ENCODE measurements at regions not wholly inside any gene's neighbourhood (a gene's known extent, or its start where the extent isn't known, plus 50 kb on each side); places are given as distances from the start of the nearest gene placed in this dataset.

DNA sequence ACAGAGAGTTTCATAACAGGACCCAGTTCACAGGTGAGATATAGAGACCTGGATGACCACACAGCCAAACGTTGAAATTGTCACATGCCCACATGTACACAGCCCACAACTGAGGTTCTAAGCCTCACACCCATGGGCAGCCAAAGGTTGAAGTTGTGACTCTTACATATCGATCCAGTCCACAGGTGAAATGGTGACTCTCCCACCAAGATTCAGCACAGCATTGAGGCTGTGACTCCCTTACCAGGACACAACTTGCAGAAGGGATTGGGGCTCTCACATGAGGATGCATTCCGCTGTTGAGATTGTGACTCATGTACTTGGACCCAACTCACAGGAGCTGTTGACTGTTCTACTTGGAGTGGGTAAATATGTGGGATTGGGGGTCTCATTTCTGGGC is 1836.4 kb downstream of the TP53TG3F start:
- Histone ChIP-seq H3K9ac (ENCODE audit: low read length) (no peak overlapping the region), H3K79me2 (ENCODE audit: low read length) (no peaks in the 10 kb centered on the region), H3K36me3 (replicated peaks; ENCODE audit: low read depth, low read length) (no peaks in the 10 kb centered on the region), H3K4me1 (ENCODE audit: low read length) (no peaks in the 10 kb centered on the region), H3K4me3 (ENCODE audit: low read length) (no peak overlapping the region), H3K4me2 (ENCODE audit: low read length) (no peak overlapping the region), H4K20me1 (ENCODE audit: insufficient read depth, low read length) (no peaks in the 10 kb centered on the region), H3K27ac (ENCODE audit: low read length) (no peak overlapping the region), H2AFZ (ENCODE audit: low read depth, low read length) (no peak overlapping the region), H3K9me3 (ENCODE audit: insufficient read depth, low read length) (no peaks in the 10 kb centered on the region), H3K27me3 (ENCODE audit: low read depth, low read length) (no peaks in the 10 kb centered on the region)
- TF ChIP-seq EZH2phosphoT487 (IDR thresholded peaks at IDR 0.05; ENCODE audit: low read depth), result no peak
- TF ChIP-seq, protein P1, sequence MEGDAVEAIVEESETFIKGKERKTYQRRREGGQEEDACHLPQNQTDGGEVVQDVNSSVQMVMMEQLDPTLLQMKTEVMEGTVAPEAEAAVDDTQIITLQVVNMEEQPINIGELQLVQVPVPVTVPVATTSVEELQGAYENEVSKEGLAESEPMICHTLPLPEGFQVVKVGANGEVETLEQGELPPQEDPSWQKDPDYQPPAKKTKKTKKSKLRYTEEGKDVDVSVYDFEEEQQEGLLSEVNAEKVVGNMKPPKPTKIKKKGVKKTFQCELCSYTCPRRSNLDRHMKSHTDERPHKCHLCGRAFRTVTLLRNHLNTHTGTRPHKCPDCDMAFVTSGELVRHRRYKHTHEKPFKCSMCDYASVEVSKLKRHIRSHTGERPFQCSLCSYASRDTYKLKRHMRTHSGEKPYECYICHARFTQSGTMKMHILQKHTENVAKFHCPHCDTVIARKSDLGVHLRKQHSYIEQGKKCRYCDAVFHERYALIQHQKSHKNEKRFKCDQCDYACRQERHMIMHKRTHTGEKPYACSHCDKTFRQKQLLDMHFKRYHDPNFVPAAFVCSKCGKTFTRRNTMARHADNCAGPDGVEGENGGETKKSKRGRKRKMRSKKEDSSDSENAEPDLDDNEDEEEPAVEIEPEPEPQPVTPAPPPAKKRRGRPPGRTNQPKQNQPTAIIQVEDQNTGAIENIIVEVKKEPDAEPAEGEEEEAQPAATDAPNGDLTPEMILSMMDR (IDR thresholded peaks at IDR 0.05; ENCODE audit: low read depth, low read length), result no peak

DNA sequence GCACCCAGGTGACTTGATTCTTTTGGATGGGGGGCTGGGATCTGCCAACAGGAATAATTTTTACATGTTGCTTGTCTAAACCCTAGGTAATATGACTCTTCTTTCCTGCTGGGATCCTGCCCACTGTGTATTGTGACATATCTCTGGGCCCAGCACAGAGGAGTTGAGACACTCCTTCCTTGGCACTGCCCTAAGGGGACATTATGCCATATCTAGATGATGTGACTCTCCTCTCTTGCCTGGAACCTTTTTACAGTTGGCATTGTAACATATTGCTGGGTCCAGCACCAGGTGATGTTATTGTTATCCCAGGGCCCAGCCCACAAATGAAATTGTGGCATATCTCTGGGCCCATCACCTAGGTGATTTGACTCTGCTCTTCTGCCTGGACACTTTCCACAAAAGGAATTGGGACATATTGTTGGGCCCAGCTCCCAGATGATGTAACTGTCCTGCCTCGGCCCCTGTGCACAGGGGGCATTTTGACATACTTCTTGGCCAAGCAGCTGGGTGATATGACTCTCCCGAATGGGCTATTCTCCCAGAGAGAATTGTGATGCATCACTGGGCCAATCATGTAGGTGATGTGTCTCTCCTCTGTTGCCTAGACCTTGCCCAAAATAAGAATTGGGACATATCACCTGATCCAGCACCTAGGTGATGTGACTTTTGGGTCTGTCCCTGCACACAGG is 1837.7 kb downstream of the TP53TG3F start:
- no peaks in the 10 kb centered on the region for H3K36me3 ChIP-seq (replicated peaks; ENCODE audit: low read depth, low read length)
- H3K27me3 ChIP-seq (ENCODE audit: low read depth, low read length), result no peaks in the 10 kb centered on the region
- no peak overlapping the region for H3K4me2 ChIP-seq (ENCODE audit: low read length)
- no peak overlapping the region for H3K27ac ChIP-seq (ENCODE audit: low read length)
- H3K4me3 ChIP-seq (ENCODE audit: low read length), result no peak overlapping the region
- H3K4me1 ChIP-seq (ENCODE audit: low read length), result no peaks in the 10 kb centered on the region
- H3K9me3 ChIP-seq (ENCODE audit: insufficient read depth, low read length), result no peaks in the 10 kb centered on the region
- no peaks in the 10 kb centered on the region for H4K20me1 ChIP-seq (ENCODE audit: insufficient read depth, low read length)
- TF ChIP-seq EZH2phosphoT487 (IDR thresholded peaks at IDR 0.05; ENCODE audit: low read depth), result no peak
- no peak overlapping the region for H2AFZ ChIP-seq (ENCODE audit: low read depth, low read length)
- H3K79me2 ChIP-seq (ENCODE audit: low read length), result no peaks in the 10 kb centered on the region
- no peak overlapping the region for H3K9ac ChIP-seq (ENCODE audit: low read length)

DNA sequence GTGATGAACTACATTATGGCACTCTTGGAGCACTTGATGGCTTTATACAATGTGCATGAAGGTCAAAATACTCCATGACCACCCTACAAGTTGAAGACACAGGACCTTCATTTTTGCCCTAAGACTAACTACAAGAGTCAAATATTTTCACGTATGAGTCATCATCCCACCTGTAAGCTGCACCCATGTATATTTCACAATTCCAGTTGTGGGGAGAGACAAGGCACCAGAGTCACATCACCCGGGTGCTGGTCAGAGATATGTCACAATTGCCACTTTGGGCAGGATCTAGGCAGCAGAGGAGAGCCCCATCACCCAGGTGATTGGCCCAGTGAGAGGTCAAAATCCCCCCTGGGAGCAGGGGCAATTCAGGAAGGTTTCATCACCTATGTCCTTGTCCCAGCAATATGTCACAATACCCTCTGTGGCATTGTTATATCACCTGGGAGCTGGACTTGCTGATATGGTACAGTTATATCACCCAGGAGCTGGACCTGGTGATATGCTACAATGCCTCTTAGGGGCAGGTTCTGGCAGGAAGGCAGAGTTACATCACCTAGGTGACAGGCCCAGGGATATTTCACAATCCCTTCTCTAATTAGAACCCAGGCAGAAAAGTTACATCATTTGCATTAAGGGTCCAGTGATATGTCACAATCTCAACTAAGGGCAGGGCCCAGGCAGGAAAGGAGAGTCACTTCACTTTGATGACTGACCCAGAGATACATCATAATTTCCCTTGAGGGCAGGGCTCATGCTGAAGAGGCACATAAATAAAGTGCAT is 1839.2 kb downstream of the TP53TG3F start:
- H3K4me2 ChIP-seq (ENCODE audit: low read length), result no peak overlapping the region
- no peaks in the 10 kb centered on the region for H3K79me2 ChIP-seq (ENCODE audit: low read length)
- H3K4me3 ChIP-seq (ENCODE audit: low read length), result no peak overlapping the region
- H3K9ac ChIP-seq (ENCODE audit: low read length), result no peak overlapping the region
- H3K27ac ChIP-seq (ENCODE audit: low read length), result no peak overlapping the region
- no peaks in the 10 kb centered on the region for H3K36me3 ChIP-seq (replicated peaks; ENCODE audit: low read depth, low read length)
- H3K9me3 ChIP-seq (ENCODE audit: insufficient read depth, low read length), result no peaks in the 10 kb centered on the region
- no peaks in the 10 kb centered on the region for H3K27me3 ChIP-seq (ENCODE audit: low read depth, low read length)
- TF ChIP-seq EZH2phosphoT487 (IDR thresholded peaks at IDR 0.05; ENCODE audit: low read depth), result no peak
- TF ChIP-seq, protein P1 (IDR thresholded peaks at IDR 0.05; ENCODE audit: low read depth, low read length), result no peak
- no peak overlapping the region for H2AFZ ChIP-seq (ENCODE audit: low read depth, low read length)
- no peaks in the 10 kb centered on the region for H4K20me1 ChIP-seq (ENCODE audit: insufficient read depth, low read length)
- no peaks in the 10 kb centered on the region for H3K4me1 ChIP-seq (ENCODE audit: low read length)

DNA sequence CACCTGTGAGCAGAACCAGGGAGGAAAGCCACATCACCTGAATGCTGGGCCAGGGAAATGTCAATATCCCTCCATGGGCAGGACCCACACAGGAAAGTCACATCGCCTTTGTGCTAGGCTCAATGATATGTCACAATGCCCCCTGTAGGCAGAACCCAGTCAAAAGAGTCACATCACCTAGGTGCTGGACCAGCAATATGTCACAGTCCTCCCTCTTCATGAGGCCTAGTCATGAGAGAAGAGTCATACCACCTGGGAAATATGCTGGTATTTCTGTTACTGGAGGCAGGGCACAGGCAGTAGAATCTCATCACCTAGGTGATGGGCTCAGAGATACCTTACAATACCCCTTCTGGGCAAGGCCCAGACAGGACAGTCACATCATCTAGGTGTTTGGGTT is 1843.4 kb downstream of the TP53TG3F start:
- Histone ChIP-seq H3K9me3 (ENCODE audit: insufficient read depth, low read length) (no peaks in the 10 kb centered on the region), H3K9ac (ENCODE audit: low read length) (no peak overlapping the region), H3K4me1 (ENCODE audit: low read length) (no peaks in the 10 kb centered on the region), H3K4me2 (ENCODE audit: low read length) (no peak overlapping the region), H3K36me3 (replicated peaks; ENCODE audit: low read depth, low read length) (no peaks in the 10 kb centered on the region), H4K20me1 (ENCODE audit: insufficient read depth, low read length) (no peaks in the 10 kb centered on the region), H3K79me2 (ENCODE audit: low read length) (no peaks in the 10 kb centered on the region), H3K4me3 (ENCODE audit: low read length) (no peak overlapping the region), H3K27ac (ENCODE audit: low read length) (no peak overlapping the region), H3K27me3 (ENCODE audit: low read depth, low read length) (no peaks in the 10 kb centered on the region), H2AFZ (ENCODE audit: low read depth, low read length) (no peak overlapping the region)
- TF ChIP-seq, protein P1 (IDR thresholded peaks at IDR 0.05; ENCODE audit: low read depth, low read length), result no peak
- TF ChIP-seq EZH2phosphoT487 (IDR thresholded peaks at IDR 0.05; ENCODE audit: low read depth), result no peak

Data from OCI-LY3 (cell line).